ENCODE measurements at regions not wholly inside any gene's neighbourhood (a gene's known extent, or its start where the extent isn't known, plus 50 kb on each side); places are given as distances from the start of the nearest gene placed in this dataset.

DNA sequence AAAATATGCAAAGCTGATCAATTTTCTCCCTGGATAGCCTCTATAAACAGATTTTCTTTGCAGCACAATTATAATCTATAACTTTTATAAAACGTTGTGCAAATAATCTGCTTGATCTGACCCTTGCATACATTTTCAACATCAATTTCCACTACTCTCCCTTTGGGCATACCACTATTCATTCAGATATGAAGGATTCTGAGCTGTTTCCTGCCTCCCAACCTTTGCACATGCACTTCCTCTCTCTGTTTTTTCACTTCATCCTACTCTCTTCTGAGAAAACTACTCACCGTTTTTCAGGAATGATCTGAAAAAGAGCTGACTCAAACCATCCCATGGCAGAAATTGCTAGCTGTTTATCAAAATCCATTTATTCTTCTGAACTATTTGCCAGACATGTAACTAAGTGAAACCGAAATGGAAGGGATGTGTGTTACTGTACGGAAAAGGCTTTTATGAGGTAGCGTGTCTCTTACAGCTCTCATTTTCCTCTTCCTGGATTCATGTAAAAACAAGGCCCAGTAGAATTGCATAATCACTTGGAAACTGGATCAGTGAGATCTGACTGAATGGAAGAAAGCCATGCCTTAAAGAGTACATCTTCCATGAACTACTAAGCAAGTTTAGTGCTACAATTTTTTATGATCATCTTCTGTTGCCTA is 1447.3 kb upstream of the MIR17HG start:
- no peaks in the 10 kb centered on the region for H3K27me3 Mint-ChIP-seq
- DNase-seq = no peak
- no peak overlapping the region for H3K27ac Mint-ChIP-seq
- CTCF ChIA-PET = no interaction called here
- no peaks in the 10 kb centered on the region for H3K4me1 Mint-ChIP-seq
- H3K9me3 Mint-ChIP-seq (ENCODE audit: low read depth) = peaks cover 10% of the 10 kb centered on the region
- no peak overlapping the region for H3K4me3 Mint-ChIP-seq
- H3K36me3 Mint-ChIP-seq = no peaks in the 10 kb centered on the region
- ATAC-seq = no peak

DNA sequence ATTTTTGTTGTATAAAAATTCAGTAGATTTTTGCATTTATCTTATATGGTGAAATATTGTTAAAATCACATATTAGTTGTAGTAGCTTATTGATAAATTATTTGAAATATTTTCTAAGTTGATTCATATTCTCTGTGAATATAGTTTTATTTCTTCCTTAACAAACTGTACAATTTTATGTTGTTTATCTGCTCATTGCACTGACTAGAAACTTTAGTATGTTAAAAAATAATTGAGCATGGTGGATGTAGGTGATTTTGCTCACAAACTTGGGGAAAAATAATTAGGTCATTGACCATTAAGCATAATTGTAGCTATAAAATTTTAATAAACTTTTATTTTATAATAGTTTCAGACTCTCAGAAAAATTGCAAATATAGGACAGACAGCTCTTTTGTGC is 1445.3 kb upstream of the MIR17HG start:
- DNase-seq (no peak), ATAC-seq (no peak)
- Mint-ChIP-seq H3K27ac (no peak overlapping the region), H3K4me3 (no peak overlapping the region), H3K4me1 (no peaks in the 10 kb centered on the region), H3K9me3 (ENCODE audit: low read depth) (peaks cover 10% of the 10 kb centered on the region), H3K36me3 (no peaks in the 10 kb centered on the region), H3K27me3 (no peaks in the 10 kb centered on the region)
- CTCF ChIA-PET = no interaction called here

DNA sequence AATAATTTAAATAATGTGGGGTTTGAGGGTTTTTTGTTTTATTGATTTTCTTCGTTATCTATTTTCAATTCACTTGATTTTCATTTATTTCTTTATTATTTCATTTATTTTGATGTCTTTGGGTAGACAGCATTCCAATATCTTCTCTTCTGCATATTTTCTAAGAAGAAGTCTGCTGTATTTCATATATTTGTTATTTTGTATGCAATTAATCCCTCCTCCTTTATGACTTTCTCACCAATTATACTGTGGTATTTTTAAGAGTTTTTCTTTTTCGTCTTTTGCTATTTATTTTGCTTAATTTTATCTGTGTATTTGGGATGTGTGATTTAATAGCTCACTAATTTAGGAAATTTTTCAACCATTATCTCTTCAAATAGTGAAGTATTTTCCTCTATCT is 1444.4 kb upstream of the MIR17HG start:
- no peaks in the 10 kb centered on the region for H3K4me1 Mint-ChIP-seq
- CTCF ChIA-PET = no interaction called here
- H3K36me3 Mint-ChIP-seq = no peaks in the 10 kb centered on the region

DNA sequence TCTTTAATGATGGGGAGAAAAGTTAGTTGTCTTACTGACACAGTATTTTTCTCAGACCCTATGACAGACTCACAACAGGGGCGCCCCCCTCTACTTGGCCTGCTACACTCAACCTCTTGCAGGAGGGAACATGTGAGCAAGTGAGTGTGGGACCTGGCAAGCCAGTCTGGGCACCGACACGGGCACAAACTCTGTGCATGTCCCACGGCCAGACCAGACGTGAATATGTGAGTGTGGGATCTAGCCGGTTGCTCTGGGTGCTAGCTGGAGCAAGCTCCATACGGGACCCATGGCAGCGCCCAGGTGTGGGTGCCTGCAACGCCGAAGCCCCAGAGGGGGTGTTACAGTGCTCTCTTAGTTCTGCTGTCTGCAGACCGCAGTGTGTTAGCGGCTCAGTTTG is 1437.3 kb upstream of the MIR17HG start:
- Mint-ChIP-seq H3K9me3 (ENCODE audit: low read depth) (peaks cover 3% of the 10 kb centered on the region), H3K36me3 (no peaks in the 10 kb centered on the region), H3K27me3 (no peaks in the 10 kb centered on the region), H3K4me1 (no peaks in the 10 kb centered on the region), H3K27ac (no peak overlapping the region), H3K4me3 (no peak overlapping the region)
- DNase-seq (no peak), ATAC-seq (no peak)
- CTCF ChIA-PET = no interaction called here

More for the DNA sequence above, 1444.4 kb upstream of the MIR17HG start:
- Mint-ChIP-seq H3K4me3 (no peak overlapping the region), H3K9me3 (ENCODE audit: low read depth) (peaks cover 10% of the 10 kb centered on the region), H3K27ac (no peak overlapping the region), H3K27me3 (no peaks in the 10 kb centered on the region)
- ATAC-seq (no peak), DNase-seq (no peak)

GRCh38 chr13:89916551-89916950 is 1430.9 kb upstream of the MIR17HG start:
- Mint-ChIP-seq H3K4me1 (no peaks in the 10 kb centered on the region), H3K27me3 (no peaks in the 10 kb centered on the region), H3K9me3 (ENCODE audit: low read depth) (peaks cover 3% of the 10 kb centered on the region), H3K27ac (no peak overlapping the region), H3K4me3 (no peak overlapping the region), H3K36me3 (no peaks in the 10 kb centered on the region)
- ATAC-seq (no peak), DNase-seq (no peak)
- CTCF ChIA-PET = no interaction called here

GRCh38 chr13:89920461-89920860 is 1427.0 kb upstream of the MIR17HG start:
- Mint-ChIP-seq H3K4me1 (no peaks in the 10 kb centered on the region), H3K27ac (no peak overlapping the region), H3K9me3 (ENCODE audit: low read depth) (peaks cover 3% of the 10 kb centered on the region), H3K36me3 (no peaks in the 10 kb centered on the region), H3K27me3 (no peaks in the 10 kb centered on the region), H3K4me3 (no peak overlapping the region)
- CTCF ChIA-PET = no interaction called here
- DNase-seq = no peak
- no peak for ATAC-seq

DNA sequence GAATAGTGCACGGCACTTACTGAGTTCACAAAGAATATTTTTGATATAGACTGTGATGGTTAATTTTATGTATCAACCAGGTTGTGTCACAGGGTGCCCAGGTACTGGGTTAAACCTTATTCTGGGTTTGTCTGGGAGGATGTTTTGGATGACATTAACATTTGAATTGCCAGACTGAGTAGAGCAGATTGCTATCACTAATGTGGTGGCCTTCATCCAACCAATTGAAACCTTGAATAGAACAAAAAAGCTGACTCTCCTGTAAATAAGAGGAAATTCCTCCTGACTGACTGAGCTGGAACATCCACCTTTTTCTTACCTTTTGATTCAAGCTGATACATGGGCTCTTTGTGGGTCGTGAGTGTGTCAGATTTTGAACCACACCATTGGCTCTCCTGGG is 1424.4 kb upstream of the MIR17HG start:
- peaks cover 3% of the 10 kb centered on the region for H3K9me3 Mint-ChIP-seq (ENCODE audit: low read depth)
- H3K27me3 Mint-ChIP-seq = no peaks in the 10 kb centered on the region
- CTCF ChIA-PET = no interaction called here
- no peaks in the 10 kb centered on the region for H3K36me3 Mint-ChIP-seq
- H3K4me1 Mint-ChIP-seq = no peaks in the 10 kb centered on the region
- no peak overlapping the region for H3K27ac Mint-ChIP-seq
- ATAC-seq (no peak), DNase-seq (no peak)
- no peak overlapping the region for H3K4me3 Mint-ChIP-seq

- H3K27ac Mint-ChIP-seq = no peak overlapping the region
- CTCF ChIA-PET = no interaction called here
- ATAC-seq (no peak), DNase-seq (no peak)
- no peaks in the 10 kb centered on the region for H3K36me3 Mint-ChIP-seq
- peaks cover 3% of the 10 kb centered on the region for H3K9me3 Mint-ChIP-seq (ENCODE audit: low read depth)
- no peak overlapping the region for H3K4me3 Mint-ChIP-seq
- H3K4me1 Mint-ChIP-seq = no peaks in the 10 kb centered on the region
- H3K27me3 Mint-ChIP-seq = no peaks in the 10 kb centered on the region
Measured at GRCh38 chr13:89923736-89924135, 1423.8 kb upstream of the MIR17HG start.

- ATAC-seq (no peak), DNase-seq (no peak)
- Mint-ChIP-seq H3K27me3 (no peaks in the 10 kb centered on the region), H3K36me3 (no peaks in the 10 kb centered on the region), H3K4me1 (no peaks in the 10 kb centered on the region), H3K4me3 (no peak overlapping the region), H3K27ac (no peak overlapping the region), H3K9me3 (ENCODE audit: low read depth) (peaks cover 5% of the 10 kb centered on the region)
- CTCF ChIA-PET = no interaction called here
Measured at GRCh38 chr13:89925107-89925506, 1422.4 kb upstream of the MIR17HG start.

DNA sequence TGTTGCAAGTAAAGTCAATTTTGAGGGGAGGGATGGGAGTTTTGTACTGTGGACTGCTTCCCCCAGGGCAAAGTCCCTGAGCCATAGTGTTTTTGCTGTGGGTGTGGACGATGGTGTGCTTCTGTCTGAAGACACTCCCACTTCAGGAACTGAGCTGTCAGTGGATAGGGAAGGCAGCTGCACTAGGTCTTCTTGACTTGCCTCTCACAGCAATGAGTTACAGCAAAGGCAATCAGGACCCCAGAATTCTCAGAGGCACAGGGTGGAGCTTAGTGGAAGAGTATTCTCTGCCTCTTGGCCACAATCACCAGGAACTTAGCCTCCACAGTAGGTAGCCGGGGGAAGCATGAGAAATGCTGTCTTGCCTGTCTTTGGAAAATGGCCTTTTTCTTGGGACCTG is 1416.6 kb upstream of the MIR17HG start:
- H3K9me3 Mint-ChIP-seq (ENCODE audit: low read depth) = peaks cover 11% of the 10 kb centered on the region
- H3K36me3 Mint-ChIP-seq = no peaks in the 10 kb centered on the region
- ATAC-seq = no peak
- no peaks in the 10 kb centered on the region for H3K4me1 Mint-ChIP-seq
- CTCF ChIA-PET = no interaction called here
- no peak for DNase-seq
- no peak overlapping the region for H3K4me3 Mint-ChIP-seq
- H3K27ac Mint-ChIP-seq = no peak overlapping the region
- no peaks in the 10 kb centered on the region for H3K27me3 Mint-ChIP-seq

DNA sequence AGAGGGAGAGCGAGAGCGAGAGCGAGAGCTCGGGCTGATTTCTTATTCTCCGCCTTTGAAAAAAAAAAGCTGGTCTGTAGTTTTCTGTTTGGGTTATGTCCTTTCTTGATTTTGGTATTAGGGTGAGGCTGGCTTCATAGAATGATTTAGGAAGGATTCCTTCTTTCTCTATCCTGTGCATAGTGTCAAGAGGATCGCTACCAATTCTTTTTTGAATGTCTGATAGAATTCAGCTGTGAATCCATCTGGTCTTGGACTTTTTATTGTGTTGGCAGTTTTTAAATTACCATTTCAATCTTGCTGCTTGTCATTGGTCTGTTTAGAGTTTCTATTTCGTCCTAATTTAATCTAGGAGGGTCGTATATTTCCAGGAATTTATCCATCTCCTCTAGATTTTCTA is 1414.6 kb upstream of the MIR17HG start:
- ATAC-seq = no peak
- Mint-ChIP-seq H3K27me3 (no peaks in the 10 kb centered on the region), H3K4me1 (no peaks in the 10 kb centered on the region), H3K9me3 (ENCODE audit: low read depth) (peaks cover 11% of the 10 kb centered on the region), H3K4me3 (no peak overlapping the region), H3K36me3 (no peaks in the 10 kb centered on the region), H3K27ac (no peak overlapping the region)
- CTCF ChIA-PET = no interaction called here
- DNase-seq = no peak

DNA sequence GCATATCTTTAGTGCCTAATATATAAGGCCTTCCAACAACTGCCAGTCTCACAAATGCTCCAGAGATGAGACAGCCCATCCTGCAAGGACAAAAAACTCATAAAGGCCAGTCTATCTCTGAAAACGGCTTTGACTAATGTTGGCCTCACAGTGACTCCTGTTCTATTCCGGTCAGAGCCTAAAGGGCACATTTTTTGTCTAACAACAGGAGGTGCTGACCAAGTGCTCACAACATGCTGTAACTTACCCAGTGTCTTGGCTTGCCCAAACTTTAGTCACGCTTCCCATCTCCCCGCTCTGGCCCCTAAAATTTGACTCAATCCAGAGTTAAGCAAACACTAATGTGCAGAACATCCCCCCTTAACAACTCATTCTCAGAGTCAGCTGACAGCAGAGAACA is 1411.2 kb upstream of the MIR17HG start:
- DNase-seq = no peak
- no peak for ATAC-seq
- no peak overlapping the region for H3K27ac Mint-ChIP-seq
- no peaks in the 10 kb centered on the region for H3K36me3 Mint-ChIP-seq
- CTCF ChIA-PET = no interaction called here
- H3K9me3 Mint-ChIP-seq (ENCODE audit: low read depth) = peaks cover 9% of the 10 kb centered on the region
- H3K4me1 Mint-ChIP-seq = no peaks in the 10 kb centered on the region
- H3K4me3 Mint-ChIP-seq = no peak overlapping the region
- no peaks in the 10 kb centered on the region for H3K27me3 Mint-ChIP-seq

- H3K27me3 Mint-ChIP-seq = no peaks in the 10 kb centered on the region
- H3K27ac Mint-ChIP-seq = no peak overlapping the region
- H3K4me1 Mint-ChIP-seq = no peaks in the 10 kb centered on the region
- DNase-seq (no peak), ATAC-seq (no peak)
- H3K36me3 Mint-ChIP-seq = no peaks in the 10 kb centered on the region
- CTCF ChIA-PET = no interaction called here
- no peak overlapping the region for H3K4me3 Mint-ChIP-seq
- H3K9me3 Mint-ChIP-seq (ENCODE audit: low read depth) = peaks cover 9% of the 10 kb centered on the region
Measured at GRCh38 chr13:89937420-89937819, 1410.1 kb upstream of the MIR17HG start.

- Mint-ChIP-seq H3K4me3 (no peak overlapping the region), H3K4me1 (no peaks in the 10 kb centered on the region), H3K9me3 (ENCODE audit: low read depth) (no peaks in the 10 kb centered on the region), H3K27ac (no peak overlapping the region), H3K36me3 (no peaks in the 10 kb centered on the region), H3K27me3 (no peaks in the 10 kb centered on the region)
- no peak for DNase-seq
- no peak for ATAC-seq
- CTCF ChIA-PET = no interaction called here
Measured at GRCh38 chr13:89940383-89940782, 1407.1 kb upstream of the MIR17HG start.

DNA sequence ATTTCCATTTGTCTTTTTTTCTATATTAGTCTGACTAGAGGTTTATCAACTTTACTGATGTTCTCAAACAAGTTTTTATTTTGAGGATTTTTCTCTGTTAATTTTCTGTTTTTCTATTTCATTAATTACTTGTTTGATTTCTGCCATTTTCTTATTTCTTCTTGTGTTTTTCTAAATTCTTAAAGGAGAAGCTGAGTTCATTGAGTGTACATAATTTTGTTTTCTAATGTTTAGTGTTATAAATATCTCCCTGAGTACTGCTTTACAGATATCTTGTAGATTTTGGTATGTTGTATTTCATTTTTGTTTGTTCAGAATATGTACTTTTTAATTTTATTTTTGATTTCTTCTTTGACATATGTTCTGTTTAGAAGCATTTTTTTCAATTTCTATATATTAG is 1404.3 kb upstream of the MIR17HG start:
- no peak overlapping the region for H3K27ac Mint-ChIP-seq
- no peak overlapping the region for H3K4me3 Mint-ChIP-seq
- ATAC-seq (no peak), DNase-seq (no peak)
- H3K27me3 Mint-ChIP-seq = no peaks in the 10 kb centered on the region
- CTCF ChIA-PET = no interaction called here
- H3K36me3 Mint-ChIP-seq = no peaks in the 10 kb centered on the region
- H3K9me3 Mint-ChIP-seq (ENCODE audit: low read depth) = peaks cover 2% of the 10 kb centered on the region
- no peaks in the 10 kb centered on the region for H3K4me1 Mint-ChIP-seq

All from activated CD8-positive, alpha-beta memory T cell treated with anti-CD3 and anti-CD28 coated beads, Interleukin-2, amount 10 ng/mL, durations not matched to agents 7 days and 5 days (primary cell).